ENCODE measurements at regions not wholly inside any gene's neighbourhood (a gene's known extent, or its start where the extent isn't known, plus 50 kb on each side); places are given as distances from the start of the nearest gene placed in this dataset.

- TF ChIP-seq CTCF (IDR thresholded peaks at IDR 0.05; ENCODE audit: borderline replicate concordance, extremely low read depth, low read length, poor library complexity, severe bottlenecking), result no peak
- no peak for TF ChIP-seq EZH2 (IDR thresholded peaks at IDR 0.05; ENCODE audit: borderline replicate concordance, low read depth, low read length, severe bottlenecking)
Measured at GRCh38 chr21:38741092-38741949, 64.4 kb upstream of the ETS2 start.

Measured in DND-41 (cell line).